Activated CD4-positive, alpha-beta T cell treated with anti-CD3 and anti-CD28 coated beads, Interleukin-2, amount 50 U/mL, for 48 hours (primary cell): ENCODE measurements at regions not wholly inside any gene's neighbourhood (a gene's known extent, or its start where the extent isn't known, plus 50 kb on each side); places are given as distances from the start of the nearest gene placed in this dataset.
"Not testable (repeated sequence)": the region's sequence is repeated elsewhere in the genome, so short reads cannot be mapped to it uniquely, and the experiment has no call there.

Experiments
- DNase-seq, 2 experiments: peaks; one replicate each; pipeline ENCODE4 v3.0.0-alpha.2; 2020

DNA sequence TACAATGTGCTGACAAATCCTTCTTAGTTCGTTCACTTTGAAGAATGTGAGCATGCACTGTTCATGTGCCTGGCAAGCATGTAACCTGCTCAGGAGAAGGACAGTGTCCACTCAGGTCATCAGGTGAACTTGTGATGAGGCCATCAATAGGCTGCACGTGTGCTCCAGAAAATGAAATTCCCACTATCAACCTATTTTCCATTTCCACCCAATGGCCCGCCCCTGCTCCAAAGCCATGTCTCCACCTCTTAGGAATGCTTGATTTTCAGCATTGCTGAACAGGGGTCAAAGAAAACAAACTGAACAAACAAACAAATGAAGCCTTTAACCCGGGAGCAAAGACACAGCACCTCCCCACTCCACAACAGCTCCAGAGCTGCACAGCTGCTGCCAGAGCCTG, 563.2 kb downstream of the TUBA3C start:
- DNase-seq: not testable (repeated sequence)

DNA sequence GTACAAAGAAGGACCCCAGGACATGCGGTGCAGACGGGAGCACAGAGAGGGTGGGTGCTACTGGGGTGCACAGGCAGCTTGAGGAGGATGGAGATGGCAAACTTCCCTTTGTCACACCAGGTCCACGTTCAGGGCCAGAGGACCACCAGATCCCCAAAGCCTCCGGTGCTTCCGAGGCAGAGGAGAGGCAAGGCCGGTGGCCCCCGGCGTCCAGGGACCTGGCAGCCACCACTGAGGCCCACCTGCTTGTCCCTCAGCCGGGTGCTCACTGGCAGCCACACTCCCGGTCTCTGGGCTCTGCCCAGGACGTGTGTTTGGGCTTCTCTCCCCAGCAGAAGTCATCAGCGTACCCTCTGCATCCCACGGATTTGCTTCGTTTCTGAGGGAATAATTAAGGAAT, 571.1 kb downstream of the TUBA3C start:
- not testable (repeated sequence) for DNase-seq

DNA sequence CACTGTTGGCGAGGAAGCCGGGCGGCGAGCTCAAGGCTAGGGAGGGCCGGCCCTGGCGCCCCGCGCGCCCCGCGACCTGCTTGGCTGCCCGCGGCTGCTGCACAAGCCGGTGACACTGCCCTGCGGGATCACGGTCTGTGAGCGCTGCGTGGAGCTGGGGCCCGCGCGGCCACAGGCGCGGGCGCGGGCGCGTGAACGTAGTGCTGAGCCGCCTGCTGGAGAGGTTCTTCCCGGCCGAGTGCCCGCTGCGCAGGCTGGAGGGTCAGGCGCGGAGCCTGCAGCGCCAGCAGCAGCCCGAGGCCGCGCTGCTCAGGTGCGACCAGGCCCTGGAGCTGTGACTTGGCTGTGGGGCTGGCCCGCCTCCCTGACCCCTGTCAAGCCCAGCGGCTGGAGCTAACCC, 572.3 kb downstream of the TUBA3C start:
- DNase-seq: not testable (repeated sequence)

DNA sequence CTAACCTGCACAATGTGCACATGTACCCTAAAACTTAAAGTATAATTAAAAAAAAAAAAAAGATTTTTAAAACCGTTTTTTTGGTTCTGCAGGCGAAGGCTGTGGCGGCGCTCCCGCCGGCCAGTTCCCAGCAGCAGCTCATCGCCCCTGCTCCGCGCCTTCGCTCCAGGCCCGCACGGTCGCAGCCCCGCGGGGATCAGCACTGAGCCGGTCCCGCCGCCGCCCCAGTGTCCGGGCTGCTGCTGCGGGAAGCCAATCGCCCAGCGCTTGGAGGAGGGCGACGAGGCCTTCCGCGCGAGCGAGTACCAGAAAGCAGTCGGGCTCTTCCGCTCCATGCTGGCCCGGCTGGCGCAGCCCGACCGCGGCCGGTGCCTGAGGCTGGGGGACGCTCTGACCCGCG, 572.8 kb downstream of the TUBA3C start:
- DNase-seq: not testable (repeated sequence)

DNA sequence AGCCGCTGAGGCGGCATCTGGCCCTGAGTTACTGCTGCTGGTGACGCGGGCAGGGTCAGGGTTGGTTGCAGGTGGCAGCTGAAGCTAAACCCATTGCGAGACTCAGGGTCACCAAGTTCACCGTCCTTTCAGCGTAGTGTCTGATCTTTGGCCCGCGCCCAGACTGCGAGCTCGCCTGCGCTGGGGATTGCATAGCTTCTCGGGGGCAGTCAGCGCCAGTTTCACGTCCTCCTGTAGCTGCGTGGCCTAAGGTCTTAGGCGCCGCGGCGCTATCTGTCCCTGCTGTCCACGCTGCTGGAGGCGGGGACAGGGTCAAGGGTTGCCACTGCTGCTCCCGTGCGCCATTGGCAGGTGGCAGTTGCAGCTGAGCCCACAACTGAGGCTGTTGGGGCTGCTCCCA, 581.3 kb downstream of the TUBA3C start:
- DNase-seq: not testable (repeated sequence)

DNA sequence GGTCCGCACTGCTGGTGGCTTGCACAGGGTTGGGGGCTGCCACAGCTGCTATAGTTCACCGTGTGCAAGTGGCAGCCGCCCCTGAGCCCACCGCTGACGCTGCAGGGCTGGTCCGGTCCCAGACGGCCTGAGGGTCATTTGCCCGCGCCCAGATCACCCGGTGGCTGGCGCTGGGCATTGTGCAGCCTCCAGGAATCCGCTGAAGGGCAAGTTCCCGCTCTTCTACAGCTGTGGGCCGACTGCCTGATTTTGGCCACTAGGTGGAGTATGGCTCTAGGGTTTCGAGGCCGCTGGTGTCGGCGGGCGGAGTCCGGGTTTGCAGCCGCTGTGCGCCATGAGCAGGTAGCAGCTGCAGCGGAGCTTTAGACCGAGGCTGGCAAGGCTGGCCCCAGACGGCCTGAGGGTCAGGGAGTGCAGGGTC, 581.8 kb downstream of the TUBA3C start:
- DNase-seq: peak; percentile 4 to 7

DNA sequence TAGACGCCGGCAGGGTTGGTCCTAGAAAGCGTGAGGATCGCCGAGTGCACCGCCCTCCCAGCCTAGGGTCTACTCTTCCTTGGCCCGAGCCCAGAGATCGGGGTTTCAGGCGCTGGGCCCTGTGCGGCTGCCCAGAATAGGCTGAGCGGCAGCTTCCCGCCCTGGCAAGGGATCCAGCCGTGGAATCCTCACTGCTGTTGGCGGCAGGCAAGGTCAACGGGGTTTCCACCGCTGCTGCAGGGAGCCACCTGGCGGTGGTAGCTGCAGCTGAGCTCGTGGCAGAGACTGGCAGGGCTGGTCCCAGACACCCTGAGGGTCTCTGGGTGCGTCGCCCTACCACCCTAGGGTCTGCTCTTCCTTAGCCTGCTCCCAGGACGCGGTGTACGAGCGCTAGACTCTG, 583.1 kb downstream of the TUBA3C start:
- not testable (repeated sequence) for DNase-seq

DNA sequence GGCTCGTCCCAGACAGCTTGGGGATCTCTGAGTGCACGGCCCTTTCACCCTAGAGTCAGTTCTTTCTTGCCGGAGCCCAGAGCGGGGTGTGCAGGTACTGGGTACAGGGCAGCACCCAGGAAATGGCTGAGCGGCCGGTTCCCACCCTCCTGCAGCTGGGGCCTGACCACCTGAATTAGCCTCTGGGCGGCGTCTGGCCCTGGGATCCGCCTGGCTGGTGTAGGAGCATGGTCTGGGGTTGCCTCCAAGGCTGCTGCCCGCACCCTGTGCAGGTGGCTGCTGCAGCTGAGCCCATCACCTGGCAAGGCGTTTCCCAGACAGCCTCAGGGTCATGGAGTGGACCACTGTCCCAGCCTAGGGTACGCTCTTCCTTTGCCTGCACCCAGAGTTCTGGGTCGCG, 583.7 kb downstream of the TUBA3C start:
- DNase-seq: not testable (repeated sequence)

DNA sequence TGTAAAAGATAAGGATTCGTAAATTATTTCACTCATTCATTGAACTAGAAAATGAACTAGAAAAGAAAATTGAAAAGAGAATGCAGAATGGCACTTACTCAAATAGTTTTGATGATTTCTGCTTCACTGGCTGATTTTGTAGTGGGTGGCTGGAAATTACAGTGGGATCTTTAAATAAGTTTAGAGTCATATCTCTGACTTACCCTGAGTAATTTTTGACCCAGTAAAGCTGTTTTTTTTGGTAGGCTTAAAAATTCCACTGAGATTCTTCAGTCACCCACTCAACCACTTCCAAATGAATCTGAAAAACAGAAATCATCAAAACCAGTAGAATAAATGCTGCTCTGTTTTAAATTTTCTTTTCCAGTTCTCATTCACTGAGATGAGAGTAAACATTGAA, 604.5 kb downstream of the TUBA3C start:
- not testable (repeated sequence) for DNase-seq

DNA sequence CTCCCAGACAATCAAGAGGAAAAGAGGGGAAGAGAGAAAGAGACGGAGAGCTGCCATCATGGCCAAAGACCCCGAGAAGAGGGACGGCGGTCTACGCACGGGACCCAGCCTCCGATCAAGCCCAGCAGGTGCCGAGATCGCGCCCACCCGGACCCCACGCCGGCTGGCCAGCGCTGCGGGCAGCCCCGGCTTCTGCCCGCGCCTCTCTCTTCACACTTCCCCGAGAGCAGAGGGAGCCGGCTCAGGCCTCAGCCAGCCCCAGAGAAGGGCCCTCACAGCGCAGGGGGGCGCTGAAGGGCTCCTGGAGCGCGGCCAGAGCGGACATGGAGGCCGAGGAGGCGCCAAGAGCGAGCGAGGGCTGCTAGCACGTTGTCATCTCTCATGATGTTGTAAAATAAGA, 613.7 kb downstream of the TUBA3C start:
- not testable (repeated sequence) for DNase-seq
